ENCODE measurements at regions not wholly inside any gene's neighbourhood (a gene's known extent, or its start where the extent isn't known, plus 50 kb on each side); places are given as distances from the start of the nearest gene placed in this dataset.

- TF ChIP-seq, protein P1, sequence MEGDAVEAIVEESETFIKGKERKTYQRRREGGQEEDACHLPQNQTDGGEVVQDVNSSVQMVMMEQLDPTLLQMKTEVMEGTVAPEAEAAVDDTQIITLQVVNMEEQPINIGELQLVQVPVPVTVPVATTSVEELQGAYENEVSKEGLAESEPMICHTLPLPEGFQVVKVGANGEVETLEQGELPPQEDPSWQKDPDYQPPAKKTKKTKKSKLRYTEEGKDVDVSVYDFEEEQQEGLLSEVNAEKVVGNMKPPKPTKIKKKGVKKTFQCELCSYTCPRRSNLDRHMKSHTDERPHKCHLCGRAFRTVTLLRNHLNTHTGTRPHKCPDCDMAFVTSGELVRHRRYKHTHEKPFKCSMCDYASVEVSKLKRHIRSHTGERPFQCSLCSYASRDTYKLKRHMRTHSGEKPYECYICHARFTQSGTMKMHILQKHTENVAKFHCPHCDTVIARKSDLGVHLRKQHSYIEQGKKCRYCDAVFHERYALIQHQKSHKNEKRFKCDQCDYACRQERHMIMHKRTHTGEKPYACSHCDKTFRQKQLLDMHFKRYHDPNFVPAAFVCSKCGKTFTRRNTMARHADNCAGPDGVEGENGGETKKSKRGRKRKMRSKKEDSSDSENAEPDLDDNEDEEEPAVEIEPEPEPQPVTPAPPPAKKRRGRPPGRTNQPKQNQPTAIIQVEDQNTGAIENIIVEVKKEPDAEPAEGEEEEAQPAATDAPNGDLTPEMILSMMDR (IDR thresholded peaks at IDR 0.05; ENCODE audit: control extremely low read depth, extremely low read depth): no peak
- 83 to 86% methylated on average over 3 of the region's 3 CpGs for WGBS, 2 donors
- H3K36me3 ChIP-seq (ENCODE audit: control insufficient read depth in 4 of 4, insufficient read depth in 4 of 4, low read length in 4 of 4): no peaks in the 10 kb centered on the region
- no peak overlapping the region for H3K27ac ChIP-seq (ENCODE audit: low read depth in 1 of 2, low read length in 1 of 2)
- no peak overlapping the region for H3K9ac ChIP-seq (ENCODE audit: insufficient read depth in 1 of 2, low read length in 2 of 2)
- H3K9me3 ChIP-seq (ENCODE audit: control insufficient read depth in 4 of 4, insufficient read depth in 3 of 4, low read length in 3 of 4): peaks cover 0 to 1% (median 0%) of the 10 kb centered on the region in 4 donors
- ATAC-seq (ENCODE audit: insufficient read depth, low FRiP score) (no peak), DNase-seq (no peak)
- H3K4me1 ChIP-seq (ENCODE audit: control insufficient read depth in 5 of 5, insufficient read depth in 5 of 5, low read length in 5 of 5): no peaks in the 10 kb centered on the region
- peaks cover 0 to 3% (median 3%) of the 10 kb centered on the region in 3 donors for H3K27me3 ChIP-seq (ENCODE audit: control insufficient read depth in 3 of 3, insufficient read depth in 3 of 3, low read length in 2 of 3)
- H3K4me3 ChIP-seq: no peak overlapping the region
These were observed 134.8 kb upstream of the LDB2 start for GRCh38 chr4:17033025-17033767.

DNA sequence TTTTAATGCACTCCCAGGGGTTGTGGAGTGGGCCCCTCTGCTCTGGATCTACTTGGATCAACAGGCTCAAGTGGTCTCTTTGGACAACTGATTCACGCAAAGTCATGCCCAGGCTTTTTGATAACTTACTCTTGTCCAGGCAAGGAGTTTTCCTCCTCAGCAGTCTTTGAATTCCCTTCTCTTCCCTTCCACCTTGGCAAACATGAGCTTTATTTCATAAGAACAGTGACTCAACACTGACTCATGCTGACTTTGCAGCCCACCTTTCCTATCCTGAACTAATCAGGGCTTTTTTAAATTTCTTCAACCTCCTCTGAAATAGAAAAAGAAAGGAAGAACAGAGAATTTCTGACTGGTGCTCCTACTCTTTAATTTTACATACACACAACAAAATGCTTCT, 132.1 kb upstream of the LDB2 start:
- ATAC-seq (ENCODE audit: insufficient read depth, low FRiP score): no peak
- peaks cover 0 to 3% (median 3%) of the 10 kb centered on the region in 3 donors for H3K27me3 ChIP-seq (ENCODE audit: control insufficient read depth in 3 of 3, insufficient read depth in 3 of 3, low read length in 2 of 3)
- H3K27ac ChIP-seq (ENCODE audit: low read depth in 1 of 2, low read length in 1 of 2): no peak overlapping the region
- no peaks in the 10 kb centered on the region for H3K36me3 ChIP-seq (ENCODE audit: control insufficient read depth in 4 of 4, insufficient read depth in 4 of 4, low read length in 4 of 4)
- H3K9ac ChIP-seq (ENCODE audit: insufficient read depth in 1 of 2, low read length in 2 of 2): no peak overlapping the region
- TF ChIP-seq, protein P1 (IDR thresholded peaks at IDR 0.05; ENCODE audit: control extremely low read depth, extremely low read depth): no peak
- peaks cover 0 to 2% (median 0%) of the 10 kb centered on the region in 4 donors for H3K9me3 ChIP-seq (ENCODE audit: control insufficient read depth in 4 of 4, insufficient read depth in 3 of 4, low read length in 3 of 4)
- no peak overlapping the region for H3K4me3 ChIP-seq
- no peaks in the 10 kb centered on the region for H3K4me1 ChIP-seq (ENCODE audit: control insufficient read depth in 5 of 5, insufficient read depth in 5 of 5, low read length in 5 of 5)
- no peak for DNase-seq
- 71 to 81% methylated on average over 1 of the region's 1 CpG for WGBS, 2 donors

DNA sequence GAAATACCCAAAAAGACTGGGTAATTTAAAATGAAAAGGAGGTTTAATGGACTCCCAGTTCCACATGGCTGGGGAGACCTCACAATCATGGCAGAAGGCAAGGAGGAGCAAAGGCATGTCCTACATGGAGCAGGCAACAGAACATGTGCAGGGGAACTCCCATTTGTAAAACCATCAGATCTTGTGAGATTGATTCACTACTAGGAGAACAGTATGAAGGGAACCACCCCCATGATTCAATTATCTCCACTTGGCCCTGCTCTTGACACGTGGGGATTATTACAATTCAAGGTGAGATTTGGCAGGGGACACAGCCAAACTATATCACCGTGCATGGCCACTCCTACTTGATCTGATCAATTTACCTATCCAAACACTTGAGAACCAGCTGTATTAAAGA, 131.5 kb upstream of the LDB2 start:
- Histone ChIP-seq H3K9me3 (ENCODE audit: control insufficient read depth in 4 of 4, insufficient read depth in 3 of 4, low read length in 3 of 4) (peaks cover 0 to 2% (median 0%) of the 10 kb centered on the region in 4 donors), H3K36me3 (ENCODE audit: control insufficient read depth in 4 of 4, insufficient read depth in 4 of 4, low read length in 4 of 4) (no peaks in the 10 kb centered on the region), H3K4me1 (ENCODE audit: control insufficient read depth in 5 of 5, insufficient read depth in 5 of 5, low read length in 5 of 5) (no peaks in the 10 kb centered on the region), H3K4me3 (no peak overlapping the region), H3K27me3 (ENCODE audit: control insufficient read depth in 3 of 3, insufficient read depth in 3 of 3, low read length in 2 of 3) (peaks cover 0 to 3% (median 3%) of the 10 kb centered on the region in 3 donors), H3K9ac (ENCODE audit: insufficient read depth in 1 of 2, low read length in 2 of 2) (no peak overlapping the region), H3K27ac (ENCODE audit: low read depth in 1 of 2, low read length in 1 of 2) (no peak overlapping the region)
- TF ChIP-seq, protein P1 (IDR thresholded peaks at IDR 0.05; ENCODE audit: control extremely low read depth, extremely low read depth): no peak
- DNase-seq (no peak), ATAC-seq (ENCODE audit: insufficient read depth, low FRiP score) (no peak)
- WGBS, 2 donors: 70 to 77% methylated on average over 2 of the region's 2 CpGs
